Fibroblast of pulmonary artery (primary cell): ENCODE measurements at regions not wholly inside any gene's neighbourhood (a gene's known extent, or its start where the extent isn't known, plus 50 kb on each side); places are given as distances from the start of the nearest gene placed in this dataset.

Experiments used
- DNase-seq: peaks from one replicate; pipeline ENCODE4 v3.0.0-alpha.2; 2010; ENCODE audit warnings: low read depth
- H3K4me3 ChIP-seq: replicated peaks from 2 replicates; pipeline ENCODE4 v1.5.1; 2011; ENCODE audit warnings: low read depth, mild to moderate bottlenecking, control low read depth, low read length, moderate library complexity
- TF ChIP-seq, protein P1 (sequence below): IDR thresholded peaks from 2 replicates; pipeline ENCODE4 v1.5.1; 2011; ENCODE audit warnings: mild to moderate bottlenecking, control low read depth, low read length, inconsistent platforms; ENCODE audit errors: missing control alignments

DNA sequence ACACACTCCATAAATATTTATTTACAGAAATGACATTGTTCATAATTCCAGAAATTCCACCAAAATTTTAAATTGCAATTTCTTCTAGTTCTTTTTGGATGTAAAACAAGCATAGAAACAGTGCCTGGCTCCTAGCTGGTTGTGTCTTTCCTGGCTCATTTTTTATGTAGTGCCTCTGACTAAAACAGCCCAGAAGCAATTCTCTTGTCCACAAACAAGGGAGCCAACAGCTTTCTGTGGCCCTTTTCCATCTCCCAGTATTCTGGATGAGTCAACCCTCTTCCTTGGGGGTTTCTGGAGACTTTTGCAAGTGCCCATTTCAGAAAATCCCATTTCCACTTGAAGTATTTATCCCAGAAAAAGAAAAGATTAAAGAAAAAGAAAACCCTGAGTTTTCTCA lies 141.4 kb downstream of the PHLDA1 start:
- TF ChIP-seq, protein P1, sequence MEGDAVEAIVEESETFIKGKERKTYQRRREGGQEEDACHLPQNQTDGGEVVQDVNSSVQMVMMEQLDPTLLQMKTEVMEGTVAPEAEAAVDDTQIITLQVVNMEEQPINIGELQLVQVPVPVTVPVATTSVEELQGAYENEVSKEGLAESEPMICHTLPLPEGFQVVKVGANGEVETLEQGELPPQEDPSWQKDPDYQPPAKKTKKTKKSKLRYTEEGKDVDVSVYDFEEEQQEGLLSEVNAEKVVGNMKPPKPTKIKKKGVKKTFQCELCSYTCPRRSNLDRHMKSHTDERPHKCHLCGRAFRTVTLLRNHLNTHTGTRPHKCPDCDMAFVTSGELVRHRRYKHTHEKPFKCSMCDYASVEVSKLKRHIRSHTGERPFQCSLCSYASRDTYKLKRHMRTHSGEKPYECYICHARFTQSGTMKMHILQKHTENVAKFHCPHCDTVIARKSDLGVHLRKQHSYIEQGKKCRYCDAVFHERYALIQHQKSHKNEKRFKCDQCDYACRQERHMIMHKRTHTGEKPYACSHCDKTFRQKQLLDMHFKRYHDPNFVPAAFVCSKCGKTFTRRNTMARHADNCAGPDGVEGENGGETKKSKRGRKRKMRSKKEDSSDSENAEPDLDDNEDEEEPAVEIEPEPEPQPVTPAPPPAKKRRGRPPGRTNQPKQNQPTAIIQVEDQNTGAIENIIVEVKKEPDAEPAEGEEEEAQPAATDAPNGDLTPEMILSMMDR, result no peak
- DNase-seq, result no peak

DNA sequence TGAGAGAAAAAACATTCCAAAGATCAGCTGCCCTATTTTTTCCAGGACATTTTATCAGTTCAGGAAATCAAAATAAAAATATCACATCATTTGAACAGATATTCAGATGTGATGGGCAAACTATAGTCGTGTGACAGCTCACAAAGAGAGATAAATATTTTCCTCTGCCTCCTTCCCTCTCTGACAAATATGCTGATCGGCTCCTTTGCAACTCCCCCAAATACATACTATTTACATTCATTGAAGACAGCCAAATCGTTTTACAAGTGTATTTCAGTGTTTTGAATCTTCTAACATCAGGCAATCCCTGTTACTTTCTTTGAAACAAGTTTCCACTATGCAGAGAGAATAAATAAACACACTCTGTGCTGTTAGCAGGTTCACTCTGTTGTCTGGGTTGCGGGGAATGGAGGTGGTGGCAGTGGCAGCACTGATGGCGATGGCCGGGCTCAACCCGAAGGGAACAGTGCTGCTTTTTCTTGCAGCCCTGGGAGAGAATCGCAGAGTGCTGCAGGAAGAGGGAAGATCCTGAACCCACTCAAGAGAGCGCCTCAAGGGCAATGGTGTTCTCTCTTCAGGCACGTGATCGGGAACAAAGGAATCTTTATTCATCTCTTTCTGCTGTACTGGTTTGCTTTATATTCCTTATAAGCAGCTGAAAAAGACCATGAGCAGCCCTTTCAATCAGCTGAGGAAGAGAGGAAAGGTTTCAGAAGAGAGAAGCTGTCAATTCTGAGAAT lies 142.5 kb downstream of the PHLDA1 start:
- DNase-seq, result no peak
- H3K4me3 ChIP-seq, result no peak overlapping the region
- TF ChIP-seq, protein P1, result no peak

More for the DNA sequence above, 141.4 kb downstream of the PHLDA1 start:
- H3K4me3 ChIP-seq, result no peak overlapping the region

DNA sequence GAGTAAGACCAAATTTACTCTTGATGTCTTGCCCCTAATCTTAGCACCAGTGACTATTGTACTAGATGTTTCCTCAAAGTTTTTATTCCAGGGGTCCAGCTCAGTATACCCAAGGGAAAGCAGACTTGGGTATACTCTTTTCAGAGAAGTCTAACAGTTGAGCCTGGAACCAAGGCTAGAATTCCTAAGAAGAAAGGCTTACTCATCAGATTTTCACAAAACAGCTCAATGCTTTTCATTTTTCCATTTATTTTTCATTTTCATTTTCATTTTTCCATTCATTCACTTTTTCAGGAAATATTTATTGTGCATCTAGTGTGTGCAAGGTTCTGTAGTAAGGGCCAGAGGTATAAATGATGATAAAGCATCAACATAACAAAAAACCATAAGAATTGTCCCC lies 143.2 kb downstream of the PHLDA1 start:
- TF ChIP-seq, protein P1, result no peak
- DNase-seq, result no peak
- no peak overlapping the region for H3K4me3 ChIP-seq

DNA sequence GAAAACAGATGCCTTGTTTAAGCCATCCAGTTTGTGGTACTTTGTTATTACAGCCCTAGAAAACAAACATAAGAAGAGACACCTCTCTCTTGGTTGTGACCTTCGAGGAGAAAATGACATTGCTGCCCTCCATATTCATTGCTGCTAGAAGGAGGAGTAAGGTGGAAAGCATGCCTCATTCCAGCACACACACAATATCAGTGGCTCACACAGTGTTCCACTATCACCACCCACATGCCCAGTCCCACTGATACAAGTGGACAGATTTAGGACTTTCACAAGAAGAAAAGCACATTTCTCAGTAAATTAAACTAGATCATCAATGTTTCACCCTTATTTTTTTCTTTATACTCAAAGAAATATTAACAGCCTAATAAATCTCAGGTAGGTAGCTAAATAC lies 143.6 kb downstream of the PHLDA1 start:
- no peak overlapping the region for H3K4me3 ChIP-seq
- TF ChIP-seq, protein P1, result no peak
- no peak for DNase-seq

DNA sequence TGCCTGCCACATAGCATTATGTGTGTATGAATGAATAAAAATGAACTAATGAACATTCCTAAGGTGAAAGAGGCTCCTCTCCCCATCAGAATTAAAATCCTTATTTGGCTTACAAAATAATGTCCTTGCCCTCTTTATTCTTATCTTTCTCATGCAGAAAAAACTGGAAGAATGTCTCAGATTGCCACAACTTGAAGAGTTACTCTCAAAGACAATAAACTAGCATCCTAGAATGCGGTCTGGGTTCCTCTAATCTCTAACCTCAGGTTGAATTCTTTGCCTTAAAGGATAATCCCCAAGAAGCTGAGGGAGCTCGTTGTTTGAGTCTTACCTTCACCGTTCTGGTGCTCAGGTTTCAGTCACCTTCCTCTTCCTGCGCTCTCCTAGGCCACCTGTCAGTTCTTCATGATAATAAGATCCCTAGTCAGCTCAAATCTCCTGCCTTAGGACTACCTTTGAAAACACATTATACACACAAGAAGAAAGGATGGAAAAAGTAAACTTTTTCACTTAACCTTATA lies 147.1 kb downstream of the PHLDA1 start:
- no peak for DNase-seq
- H3K4me3 ChIP-seq, result no peak overlapping the region
- TF ChIP-seq, protein P1, result no peak

DNA sequence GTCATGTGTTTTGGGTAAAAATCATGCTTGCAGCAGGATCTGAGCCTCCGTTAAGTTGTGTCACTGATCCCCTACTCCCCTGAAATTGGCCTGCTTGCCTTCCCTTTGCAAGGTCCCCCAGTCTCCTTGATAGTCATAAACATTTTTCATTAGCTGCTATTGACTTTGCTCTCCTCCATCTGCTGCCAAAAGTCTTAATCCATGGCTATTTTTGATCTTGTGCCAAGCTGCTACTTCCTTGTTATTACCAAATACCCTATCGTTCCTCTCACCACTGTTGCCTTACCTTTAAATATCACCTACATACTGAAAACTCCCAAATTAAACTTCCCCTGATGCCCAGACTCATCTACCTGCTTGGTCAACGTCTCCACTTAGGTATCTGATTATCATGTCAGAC lies 148.3 kb downstream of the PHLDA1 start:
- H3K4me3 ChIP-seq, result no peak overlapping the region
- no peak for DNase-seq
- TF ChIP-seq, protein P1, result no peak

DNA sequence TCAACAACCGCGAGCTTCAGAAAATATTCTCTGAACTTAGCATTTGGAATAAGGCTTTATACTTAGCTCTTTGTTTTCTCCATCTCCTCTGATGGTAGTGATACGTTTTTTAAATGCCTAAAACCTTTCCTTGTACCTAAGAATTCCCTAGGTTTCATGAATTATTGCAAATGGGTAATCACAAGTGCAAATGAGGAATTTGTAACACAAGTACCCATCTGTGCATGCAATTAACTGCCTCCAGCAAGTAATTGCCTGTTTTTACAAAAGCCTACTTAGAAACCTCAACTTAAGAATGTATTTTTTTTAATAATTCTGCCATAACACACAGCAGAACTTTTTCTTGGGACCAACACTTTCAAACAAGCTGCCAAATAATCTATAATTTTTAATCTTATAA lies 149.2 kb downstream of the PHLDA1 start:
- no peak for DNase-seq
- TF ChIP-seq, protein P1, result no peak

More for the DNA sequence above, 149.2 kb downstream of the PHLDA1 start:
- H3K4me3 ChIP-seq, result no peak overlapping the region
